Esophagus muscularis mucosa (tissue), 4 donors: ENCODE measurements at regions not wholly inside any gene's neighbourhood (a gene's known extent, or its start where the extent isn't known, plus 50 kb on each side); places are given as distances from the start of the nearest gene placed in this dataset.

Experiments used
- CTCF ChIP-seq, 3 experiments: fragments of 200-600 bp in 2 of 3; fragments of 450-650 bp in 1 of 3; sonication (generic) in 2 of 3; IDR thresholded peaks; one replicate each; pipeline ENCODE4 v1.5.1; 2017 to 2019; ENCODE audit warnings: antibody characterized with exemption in 3 of 3, mild to moderate bottlenecking in 2 of 3, moderate library complexity in 1 of 3
- EP300 ChIP-seq: sonication (generic); formaldehyde crosslinking; IDR thresholded peaks from one replicate; pipeline ENCODE4 v1.6.1; 2017; ENCODE audit warnings: antibody characterized with exemption
- POLR2A ChIP-seq: fragments of 450-650 bp; IDR thresholded peaks from one replicate; pipeline ENCODE4 v1.6.1; 2017; ENCODE audit warnings: antibody characterized with exemption, moderate library complexity, mild to moderate bottlenecking, low read depth
- POLR2AphosphoS5 ChIP-seq, 2 donors: sonication (generic); formaldehyde crosslinking; IDR thresholded peaks; one replicate each; pipeline ENCODE4 v1.6.1; 2017; ENCODE audit warnings: antibody characterized with exemption in 2 of 2

GRCh38 chr10:2966134-2966533, 101.2 kb upstream of the PFKP start:
- TF ChIP-seq EP300 (no peak), CTCF (IDR thresholded peaks at IDR 0.05) (no peak), POLR2A (no peak), POLR2AphosphoS5 (IDR thresholded peaks at IDR 0.05) (no peak)
